CD14-positive monocyte (primary cell): ENCODE measurements at regions not wholly inside any gene's neighbourhood (a gene's known extent, or its start where the extent isn't known, plus 50 kb on each side); places are given as distances from the start of the nearest gene placed in this dataset.

ENCODE experiments used
- DNase-seq, 3 donors: peaks; one replicate each; pipeline ENCODE4 v3.0.0-alpha.2; 2011 to 2022
- H2AFZ ChIP-seq: 2 replicates; pipeline ENCODE4 v1.6.0; 2012; ENCODE audit warnings: mild to moderate bottlenecking, low read depth, low read length, inconsistent platforms; ENCODE audit not compliant: insufficient read depth, poor library complexity, severe bottlenecking
- H3K27ac ChIP-seq, 2 donors: 1 replicate in 1 of 2; 2 replicates in 1 of 2; pipeline ENCODE4 v1.5.1; 2012 to 2013; ENCODE audit warnings: low read length in 2 of 2, control low read depth in 1 of 2, inconsistent platforms in 1 of 2, low read depth in 1 of 2, mild to moderate bottlenecking in 1 of 2
- H3K27me3 ChIP-seq, 2 donors: one replicate each; pipeline versions ENCODE4 v1.6.0 to v1.6.1; 2011 to 2013; ENCODE audit warnings: low read length in 2 of 2; ENCODE audit not compliant: control insufficient read depth in 2 of 2, insufficient read depth in 2 of 2
- H3K36me3 ChIP-seq, 2 donors: replicated peaks in 1 of 2; 1 replicate in 1 of 2; 2 replicates in 1 of 2; pipeline versions ENCODE4 v1.5.1 to v1.6.1; 2012 to 2013; ENCODE audit warnings: low read length in 2 of 2, control low read depth in 1 of 2, inconsistent platforms in 1 of 2, mild to moderate bottlenecking in 1 of 2; ENCODE audit not compliant: insufficient read depth in 2 of 2, control insufficient read depth in 1 of 2
- H3K4me1 ChIP-seq, 2 donors: 1 replicate in 1 of 2; 2 replicates in 1 of 2; pipeline versions ENCODE4 v1.5.1 to v1.6.1; 2012 to 2013; ENCODE audit warnings: low read length in 2 of 2, control low read depth in 1 of 2, inconsistent platforms in 1 of 2, mild to moderate bottlenecking in 1 of 2, moderate library complexity in 1 of 2; ENCODE audit not compliant: insufficient read depth in 2 of 2, control insufficient read depth in 1 of 2
- H3K4me2 ChIP-seq: replicated peaks from 2 replicates; pipeline ENCODE3; 2012; ENCODE audit warnings: low read length, moderate library complexity, mild to moderate bottlenecking; ENCODE audit not compliant: poor library complexity, severe bottlenecking; ENCODE audit errors: extremely low read depth
- H3K4me3 ChIP-seq, 3 experiments: fragments of 200-600 bp in 1 of 3; sonication (generic) in 1 of 3; replicated peaks in 1 of 3; 1 replicate in 2 of 3; 2 replicates in 1 of 3; pipeline ENCODE4 v1.5.1; 2011 to 2013; ENCODE audit warnings: low read length in 3 of 3, mild to moderate bottlenecking in 3 of 3, control low read depth in 2 of 3, low read depth in 2 of 3, inconsistent platforms in 1 of 3, moderate library complexity in 1 of 3
- H3K79me2 ChIP-seq: 2 replicates; pipeline ENCODE4 v1.6.0; 2012; ENCODE audit warnings: mild to moderate bottlenecking, control low read depth, inconsistent platforms, low read length, moderate library complexity; ENCODE audit not compliant: insufficient read depth
- H3K9ac ChIP-seq: 2 replicates; pipeline ENCODE4 v1.6.0; 2017; ENCODE audit warnings: low read length, mild to moderate bottlenecking; ENCODE audit not compliant: insufficient read depth, poor library complexity, severe bottlenecking
- H3K9me3 ChIP-seq, 2 donors: replicated peaks in 1 of 2; 1 replicate in 1 of 2; 2 replicates in 1 of 2; pipeline versions ENCODE4 v1.5.1 to v1.6.1; 2012 to 2013; ENCODE audit warnings: low read length in 2 of 2, control low read depth in 1 of 2; ENCODE audit not compliant: control insufficient read depth in 1 of 2, insufficient read depth in 1 of 2
- H4K20me1 ChIP-seq: 2 replicates; pipeline ENCODE4 v1.6.0; 2012; ENCODE audit warnings: mild to moderate bottlenecking, low read length, control low read depth, moderate library complexity; ENCODE audit not compliant: insufficient read depth
- H3K27ac Mint-ChIP-seq, 7 donors: one replicate each; pipeline ENCODE4 v1.8.0; 2020; ENCODE audit warnings: mild to moderate bottlenecking in 7 of 7, mixed read lengths in 7 of 7, moderate library complexity in 6 of 7, inconsistent platforms in 2 of 7
- H3K27me3 Mint-ChIP-seq, 3 donors: one replicate each; pipeline ENCODE4 v1.8.0; 2021 to 2022; ENCODE audit warnings: low read depth in 3 of 3, mild to moderate bottlenecking in 3 of 3, mixed read lengths in 3 of 3, moderate library complexity in 3 of 3, inconsistent platforms in 1 of 3
- H3K36me3 Mint-ChIP-seq, 2 donors: one replicate each; pipeline ENCODE4 v1.8.0; 2020; ENCODE audit warnings: mixed read lengths in 2 of 2, inconsistent platforms in 1 of 2, mild to moderate bottlenecking in 1 of 2
- H3K4me1 Mint-ChIP-seq: one replicate; pipeline ENCODE4 v1.8.0; 2020; ENCODE audit warnings: mild to moderate bottlenecking, mixed read lengths
- H3K4me3 Mint-ChIP-seq, 2 donors: one replicate each; pipeline ENCODE4 v1.8.0; 2020; ENCODE audit warnings: mild to moderate bottlenecking in 2 of 2, mixed read lengths in 2 of 2, moderate library complexity in 1 of 2
- H3K9me3 Mint-ChIP-seq, 7 donors: one replicate each; pipeline ENCODE4 v1.8.0; 2020 to 2022; ENCODE audit warnings: mixed read lengths in 7 of 7, mild to moderate bottlenecking in 6 of 7, moderate library complexity in 6 of 7, inconsistent platforms in 2 of 7
- WGBS: methylation state at CpG from one replicate; pipeline ENCODE4 v1.1.5; 2013; ENCODE audit warnings: missing lambda C conversion rate; ENCODE audit not compliant: insufficient coverage; 5-methylcytosine and 5-hydroxymethylcytosine counted together
- intact Hi-C, 2 donors: fragments of 100-400 bp; cut with micrococcal nuclease; formaldehyde crosslinking; loops; one replicate each; pipeline versions ENCODE4 v1.15.0 to v1.15.1; 2023
- TF ChIP-seq, protein P1 (sequence below): fragments of 200-600 bp; IDR thresholded peaks from one replicate; pipeline ENCODE4 v1.8.0; 2022; ENCODE audit warnings: antibody characterized with exemption, mild to moderate bottlenecking

DNA sequence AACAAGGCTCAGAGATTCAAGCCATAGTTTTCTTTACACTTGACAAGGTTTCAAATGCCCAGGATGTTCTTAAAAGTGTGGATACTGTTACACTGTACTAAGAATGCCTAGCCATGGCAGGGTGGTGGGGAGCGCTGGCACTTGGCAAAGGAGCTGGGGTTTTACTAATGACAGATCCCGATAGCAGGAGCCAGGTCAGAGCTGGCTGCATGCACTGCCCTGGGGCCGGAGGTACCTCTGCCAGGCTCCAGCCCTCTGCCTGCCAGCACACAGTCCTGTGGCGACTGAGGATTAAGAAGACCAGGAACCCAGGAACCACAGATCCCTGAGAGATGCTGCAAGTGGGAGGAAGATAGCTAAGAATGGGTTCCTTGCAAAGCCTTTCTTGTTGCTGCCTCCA, 260.3 kb downstream of the ALDH8A1 start:
- Histone ChIP-seq H3K36me3 (no peaks in the 10 kb centered on the region), H3K79me2 (no peaks in the 10 kb centered on the region), H3K4me2 (no peak overlapping the region), H3K4me3 (no peak overlapping the region), H4K20me1 (no peaks in the 10 kb centered on the region), H3K9ac (no peak overlapping the region), H3K4me1 (no peaks in the 10 kb centered on the region), H2AFZ (no peak overlapping the region), H3K27ac (no peak overlapping the region), H3K9me3 (no peaks in the 10 kb centered on the region), H3K27me3 (peaks cover 6 to 10% of the 10 kb centered on the region in 2 donors)
- Mint-ChIP-seq H3K27ac (no peak overlapping the region), H3K27me3 (peaks cover 14 to 24% (median 14%) of the 10 kb centered on the region in 3 donors), H3K9me3 (peaks cover 0 to 3% (median 0%) of the 10 kb centered on the region in 7 donors), H3K4me1 (peaks cover 1% of the 10 kb centered on the region), H3K4me3 (no peak overlapping the region), H3K36me3 (no peaks in the 10 kb centered on the region)
- no peak for DNase-seq
- 96% methylated on average over 3 of the region's 4 CpGs for WGBS
- TF ChIP-seq, protein P1, sequence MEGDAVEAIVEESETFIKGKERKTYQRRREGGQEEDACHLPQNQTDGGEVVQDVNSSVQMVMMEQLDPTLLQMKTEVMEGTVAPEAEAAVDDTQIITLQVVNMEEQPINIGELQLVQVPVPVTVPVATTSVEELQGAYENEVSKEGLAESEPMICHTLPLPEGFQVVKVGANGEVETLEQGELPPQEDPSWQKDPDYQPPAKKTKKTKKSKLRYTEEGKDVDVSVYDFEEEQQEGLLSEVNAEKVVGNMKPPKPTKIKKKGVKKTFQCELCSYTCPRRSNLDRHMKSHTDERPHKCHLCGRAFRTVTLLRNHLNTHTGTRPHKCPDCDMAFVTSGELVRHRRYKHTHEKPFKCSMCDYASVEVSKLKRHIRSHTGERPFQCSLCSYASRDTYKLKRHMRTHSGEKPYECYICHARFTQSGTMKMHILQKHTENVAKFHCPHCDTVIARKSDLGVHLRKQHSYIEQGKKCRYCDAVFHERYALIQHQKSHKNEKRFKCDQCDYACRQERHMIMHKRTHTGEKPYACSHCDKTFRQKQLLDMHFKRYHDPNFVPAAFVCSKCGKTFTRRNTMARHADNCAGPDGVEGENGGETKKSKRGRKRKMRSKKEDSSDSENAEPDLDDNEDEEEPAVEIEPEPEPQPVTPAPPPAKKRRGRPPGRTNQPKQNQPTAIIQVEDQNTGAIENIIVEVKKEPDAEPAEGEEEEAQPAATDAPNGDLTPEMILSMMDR, result no peak
- intact Hi-C loops, result no loop called here

DNA sequence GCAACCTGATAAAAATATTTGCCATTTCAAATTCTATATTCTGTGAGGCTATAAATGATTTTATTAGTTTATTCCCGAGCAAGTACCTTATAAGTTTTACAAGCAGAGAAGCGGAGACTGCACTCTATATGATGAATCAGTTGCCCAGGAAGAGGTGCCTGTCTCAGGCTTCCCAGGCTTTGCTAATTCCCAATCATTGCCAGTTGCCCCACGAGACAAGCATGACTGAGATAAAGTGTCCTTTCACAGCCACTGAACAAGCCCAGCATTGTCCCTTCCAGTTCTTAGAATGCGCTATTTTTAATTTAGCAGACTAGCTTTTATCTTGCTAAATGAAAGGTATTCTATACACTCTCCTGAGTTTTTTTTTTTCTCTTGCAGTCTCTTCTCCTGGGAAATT, 260.7 kb downstream of the ALDH8A1 start:
- no peak for DNase-seq
- Histone ChIP-seq H4K20me1 (no peaks in the 10 kb centered on the region), H2AFZ (no peak overlapping the region), H3K79me2 (no peaks in the 10 kb centered on the region), H3K4me3 (no peak overlapping the region), H3K36me3 (no peaks in the 10 kb centered on the region), H3K27me3 (peaks cover 6 to 10% of the 10 kb centered on the region in 2 donors), H3K27ac (no peak overlapping the region), H3K4me2 (no peak overlapping the region), H3K9me3 (no peaks in the 10 kb centered on the region), H3K9ac (no peak overlapping the region), H3K4me1 (peaks cover 0 to 4% of the 10 kb centered on the region in 2 donors)
- peaks cover 14 to 24% (median 14%) of the 10 kb centered on the region in 3 donors for H3K27me3 Mint-ChIP-seq
- H3K9me3 Mint-ChIP-seq, result peaks cover 0 to 3% (median 0%) of the 10 kb centered on the region in 7 donors
- intact Hi-C loops, result no loop called here
- peaks cover 3% of the 10 kb centered on the region for H3K4me1 Mint-ChIP-seq
- WGBS, result 90% methylated on average over 3 of the region's 4 CpGs
- H3K4me3 Mint-ChIP-seq, result no peak overlapping the region
- H3K27ac Mint-ChIP-seq, result no peak overlapping the region
- no peaks in the 10 kb centered on the region for H3K36me3 Mint-ChIP-seq
- TF ChIP-seq, protein P1, result no peak
